ENCODE measurements at regions not wholly inside any gene's neighbourhood (a gene's known extent, or its start where the extent isn't known, plus 50 kb on each side); places are given as distances from the start of the nearest gene placed in this dataset.
A peak's percentile ranks its signal among the peaks of the same experiment; 100 is the strongest.

- Mint-ChIP-seq H3K9me3 (no peaks in the 10 kb centered on the region), H3K27me3 (no peaks in the 10 kb centered on the region), H3K27ac (no peak overlapping the region), H3K4me1 (no peaks in the 10 kb centered on the region), H3K36me3 (no peaks in the 10 kb centered on the region), H3K4me3 (no peak overlapping the region)
- DNase-seq (no peak), ATAC-seq (replicated peaks) (no peak)
These were observed 118.1 kb upstream of the LHCGR start for GRCh38 chr2:48873666-48874065.

GRCh38 chr2:48870942-48871341 is 115.4 kb upstream of the LHCGR start:
- ATAC-seq (replicated peaks) (no peak), DNase-seq (no peak)
- Mint-ChIP-seq H3K27ac (no peak overlapping the region), H3K36me3 (no peaks in the 10 kb centered on the region), H3K4me1 (no peaks in the 10 kb centered on the region), H3K9me3 (peaks cover 0 to 1% of the 10 kb centered on the region in 2 donors), H3K4me3 (no peak overlapping the region), H3K27me3 (no peaks in the 10 kb centered on the region)

- Mint-ChIP-seq H3K9me3 (peaks cover 0 to 1% of the 10 kb centered on the region in 2 donors), H3K36me3 (no peaks in the 10 kb centered on the region), H3K4me3 (no peak overlapping the region), H3K4me1 (no peaks in the 10 kb centered on the region), H3K27ac (no peak overlapping the region), H3K27me3 (no peaks in the 10 kb centered on the region)
- no peak for DNase-seq
- no peak for ATAC-seq (replicated peaks)
These were observed 115.0 kb upstream of the LHCGR start for GRCh38 chr2:48870503-48870902.

GRCh38 chr2:48865704-48866103 is 110.2 kb upstream of the LHCGR start:
- Mint-ChIP-seq H3K36me3 (no peaks in the 10 kb centered on the region), H3K27me3 (no peaks in the 10 kb centered on the region), H3K4me1 (no peaks in the 10 kb centered on the region), H3K9me3 (peaks cover 0 to 1% of the 10 kb centered on the region in 2 donors), H3K4me3 (no peak overlapping the region), H3K27ac (no peak overlapping the region)
- DNase-seq (no peak), ATAC-seq (replicated peaks) (no peak)

- Mint-ChIP-seq H3K27me3 (peaks cover 7 to 16% of the 10 kb centered on the region in 2 donors), H3K4me3 (no peak overlapping the region), H3K27ac (no peak overlapping the region), H3K36me3 (no peaks in the 10 kb centered on the region), H3K9me3 (peaks cover 0 to 3% of the 10 kb centered on the region in 2 donors), H3K4me1 (peaks cover 0 to 4% of the 10 kb centered on the region in 2 donors)
- DNase-seq (no peak), ATAC-seq (replicated peaks) (peak in 1 of 2 donors; percentile 58)
These were observed 104.9 kb upstream of the LHCGR start for GRCh38 chr2:48860380-48860779.

- DNase-seq (no peak), ATAC-seq (replicated peaks) (no peak)
- Mint-ChIP-seq H3K9me3 (peaks cover 0 to 3% of the 10 kb centered on the region in 2 donors), H3K4me3 (no peak overlapping the region), H3K4me1 (peaks cover 0 to 4% of the 10 kb centered on the region in 2 donors), H3K36me3 (no peaks in the 10 kb centered on the region), H3K27ac (no peak overlapping the region), H3K27me3 (peaks cover 18% of the 10 kb centered on the region in 2 donors)
These were observed 101.1 kb upstream of the LHCGR start for GRCh38 chr2:48856657-48857056.

GRCh38 chr2:48856144-48856543 is 100.6 kb upstream of the LHCGR start:
- no peak for DNase-seq

GRCh38 chr2:48855142-48855541 is 99.6 kb upstream of the LHCGR start:
- no peak overlapping the region for H3K4me3 Mint-ChIP-seq
- ATAC-seq (replicated peaks) (no peak), DNase-seq (no peak)
- no peaks in the 10 kb centered on the region for H3K4me1 Mint-ChIP-seq
- H3K27me3 Mint-ChIP-seq = peaks cover 18% of the 10 kb centered on the region in 2 donors
- H3K36me3 Mint-ChIP-seq = no peaks in the 10 kb centered on the region
- no peak overlapping the region for H3K27ac Mint-ChIP-seq
- peaks cover 0 to 2% of the 10 kb centered on the region in 2 donors for H3K9me3 Mint-ChIP-seq

More at GRCh38 chr2:48856144-48856543, 100.6 kb upstream of the LHCGR start:
- Mint-ChIP-seq H3K4me1 (peaks cover 0 to 4% of the 10 kb centered on the region in 2 donors), H3K27me3 (peaks cover 18% of the 10 kb centered on the region in 2 donors), H3K9me3 (peaks cover 0 to 3% of the 10 kb centered on the region in 2 donors), H3K27ac (no peak overlapping the region), H3K36me3 (no peaks in the 10 kb centered on the region), H3K4me3 (no peak overlapping the region)
- ATAC-seq (replicated peaks) = no peak

- H3K27ac Mint-ChIP-seq = no peak overlapping the region
These were observed 99.2 kb upstream of the LHCGR start for GRCh38 chr2:48854681-48855080.

GRCh38 chr2:48852938-48853337 is 97.4 kb upstream of the LHCGR start:
- no peak for ATAC-seq (replicated peaks)
- H3K4me1 Mint-ChIP-seq = no peaks in the 10 kb centered on the region
- H3K9me3 Mint-ChIP-seq = peaks cover 0 to 3% of the 10 kb centered on the region in 2 donors
- H3K27me3 Mint-ChIP-seq = peaks cover 14 to 18% of the 10 kb centered on the region in 2 donors
- DNase-seq = no peak
- H3K36me3 Mint-ChIP-seq = no peaks in the 10 kb centered on the region
- no peak overlapping the region for H3K4me3 Mint-ChIP-seq
- no peak overlapping the region for H3K27ac Mint-ChIP-seq

More at GRCh38 chr2:48854681-48855080, 99.2 kb upstream of the LHCGR start:
- DNase-seq (no peak), ATAC-seq (replicated peaks) (no peak)
- Mint-ChIP-seq H3K36me3 (no peaks in the 10 kb centered on the region), H3K9me3 (peaks cover 0 to 2% of the 10 kb centered on the region in 2 donors), H3K4me1 (no peaks in the 10 kb centered on the region), H3K4me3 (no peak overlapping the region), H3K27me3 (peaks cover 18% of the 10 kb centered on the region in 2 donors)

- no peaks in the 10 kb centered on the region for H3K36me3 Mint-ChIP-seq
- DNase-seq = no peak
- ATAC-seq (replicated peaks) = no peak
- no peak overlapping the region for H3K27ac Mint-ChIP-seq
- H3K4me3 Mint-ChIP-seq = no peak overlapping the region
- peaks cover 0 to 1% of the 10 kb centered on the region in 2 donors for H3K9me3 Mint-ChIP-seq
- H3K4me1 Mint-ChIP-seq = no peaks in the 10 kb centered on the region
- H3K27me3 Mint-ChIP-seq = peaks cover 5 to 13% of the 10 kb centered on the region in 2 donors
These were observed 95.6 kb upstream of the LHCGR start for GRCh38 chr2:48851161-48851560.

- DNase-seq (no peak), ATAC-seq (replicated peaks) (no peak)
- no peaks in the 10 kb centered on the region for H3K4me1 Mint-ChIP-seq
- H3K27me3 Mint-ChIP-seq = peaks cover 0 to 6% of the 10 kb centered on the region in 2 donors
- H3K36me3 Mint-ChIP-seq = no peaks in the 10 kb centered on the region
- H3K4me3 Mint-ChIP-seq = no peak overlapping the region
- H3K27ac Mint-ChIP-seq = no peak overlapping the region
- H3K9me3 Mint-ChIP-seq = peaks cover 0 to 1% of the 10 kb centered on the region in 2 donors
These were observed 94.2 kb upstream of the LHCGR start for GRCh38 chr2:48849770-48850169.

GRCh38 chr2:48845684-48846083 is 90.2 kb upstream of the LHCGR start:
- no peak overlapping the region for H3K4me3 Mint-ChIP-seq
- DNase-seq (no peak), ATAC-seq (replicated peaks) (no peak)
- peaks cover 0 to 1% of the 10 kb centered on the region in 2 donors for H3K9me3 Mint-ChIP-seq
- H3K27me3 Mint-ChIP-seq = peaks cover 5 to 11% of the 10 kb centered on the region in 2 donors
- no peaks in the 10 kb centered on the region for H3K4me1 Mint-ChIP-seq
- H3K36me3 Mint-ChIP-seq = no peaks in the 10 kb centered on the region
- no peak overlapping the region for H3K27ac Mint-ChIP-seq

GRCh38 chr2:48844417-48845155 is 89.1 kb upstream of the LHCGR start:
- Mint-ChIP-seq H3K27me3 (peaks cover 5 to 11% of the 10 kb centered on the region in 2 donors), H3K4me1 (no peaks in the 10 kb centered on the region), H3K9me3 (peaks cover 0 to 1% of the 10 kb centered on the region in 2 donors), H3K27ac (no peak overlapping the region), H3K4me3 (no peak overlapping the region), H3K36me3 (no peaks in the 10 kb centered on the region)
- no peak for DNase-seq
- ATAC-seq (replicated peaks) = no peak

GRCh38 chr2:48841126-48841525 is 85.6 kb upstream of the LHCGR start:
- Mint-ChIP-seq H3K9me3 (peaks cover 2 to 14% of the 10 kb centered on the region in 2 donors), H3K4me1 (no peaks in the 10 kb centered on the region), H3K27ac (no peak overlapping the region), H3K4me3 (no peak overlapping the region), H3K27me3 (peaks cover 5 to 11% of the 10 kb centered on the region in 2 donors), H3K36me3 (no peaks in the 10 kb centered on the region)
- ATAC-seq (replicated peaks) (no peak), DNase-seq (no peak)

All from stimulated activated naive B cell treated with anti-CD40 and anti-IgM and Interleukin-4, amounts not matched to agents 10 μg/mL and 1 μg/mL and 100 μg/mL, for 72 hours (primary cell).